ENCODE measurements at regions not wholly inside any gene's neighbourhood (a gene's known extent, or its start where the extent isn't known, plus 50 kb on each side); places are given as distances from the start of the nearest gene placed in this dataset.
"Not testable (repeated sequence)": the region's sequence is repeated elsewhere in the genome, so short reads cannot be mapped to it uniquely, and the experiment has no call there.

GRCh38 chrX:78603908-78604307, 55.2 kb downstream of the RTL3 start:
- DNase-seq = no peak

- no peak for DNase-seq
These were observed 63.1 kb downstream of the RTL3 start for GRCh38 chrX:78595901-78596502.

- no peak for DNase-seq
These were observed 65.4 kb downstream of the RTL3 start for GRCh38 chrX:78593701-78594100.

- DNase-seq = no peak
These were observed 67.1 kb downstream of the RTL3 start for GRCh38 chrX:78592030-78592429.

GRCh38 chrX:78574306-78574705, 84.8 kb downstream of the RTL3 start:
- no peak for DNase-seq

GRCh38 chrX:78573630-78574029, 85.5 kb downstream of the RTL3 start:
- no peak for DNase-seq

- DNase-seq = no peak
These were observed 87.3 kb downstream of the RTL3 start for GRCh38 chrX:78571849-78572248.

- DNase-seq = no peak
These were observed 103.6 kb downstream of the RTL3 start for GRCh38 chrX:78555401-78555980.

GRCh38 chrX:78552628-78553027, 106.5 kb downstream of the RTL3 start:
- DNase-seq = not testable (repeated sequence)

GRCh38 chrX:78548012-78548411, 111.1 kb downstream of the RTL3 start:
- no peak for DNase-seq

- no peak for DNase-seq
These were observed 113.9 kb downstream of the RTL3 start for GRCh38 chrX:78545233-78545632.

GRCh38 chrX:78543281-78543680, 115.8 kb downstream of the RTL3 start:
- no peak for DNase-seq

GRCh38 chrX:78540171-78540570, 119.0 kb downstream of the RTL3 start:
- DNase-seq = no peak

GRCh38 chrX:78534221-78534620, 124.9 kb downstream of the RTL3 start:
- no peak for DNase-seq

- DNase-seq = no peak
These were observed 126.8 kb downstream of the RTL3 start for GRCh38 chrX:78532363-78532762.

- no peak for DNase-seq
These were observed 131.3 kb downstream of the RTL3 start for GRCh38 chrX:78527818-78528217.

GRCh38 chrX:78527263-78527662, 131.9 kb downstream of the RTL3 start:
- DNase-seq = no peak

- DNase-seq = no peak
These were observed 136.5 kb downstream of the RTL3 start for GRCh38 chrX:78522601-78523000.

GRCh38 chrX:78517124-78517523, 142.0 kb downstream of the RTL3 start:
- DNase-seq = no peak

GRCh38 chrX:78514852-78515251, 144.3 kb downstream of the RTL3 start:
- no peak for DNase-seq

- no peak for DNase-seq
These were observed 145.0 kb downstream of the RTL3 start for GRCh38 chrX:78513971-78514738.

GRCh38 chrX:78506248-78506647, 152.9 kb downstream of the RTL3 start:
- no peak for DNase-seq

- DNase-seq = no peak
These were observed 162.6 kb downstream of the RTL3 start for GRCh38 chrX:78496483-78496882.

GRCh38 chrX:78493180-78493579, 165.8 kb upstream of the CYSLTR1 start:
- no peak for DNase-seq
